GM12891 (cell line): ENCODE measurements at regions not wholly inside any gene's neighbourhood (a gene's known extent, or its start where the extent isn't known, plus 50 kb on each side); places are given as distances from the start of the nearest gene placed in this dataset.

ENCODE experiments used
- PAX5 ChIP-seq: IDR thresholded peaks from 2 replicates; pipeline ENCODE4 v1.6.1; 2011; ENCODE audit warnings: low read length, moderate library complexity, mild to moderate bottlenecking; ENCODE audit not compliant: insufficient read depth, severe bottlenecking
- POLR2A ChIP-seq: IDR thresholded peaks from 2 replicates; pipeline ENCODE4 v1.6.1; 2011; ENCODE audit warnings: low read depth, low read length, control low read depth
- POLR2AphosphoS5 ChIP-seq: IDR thresholded peaks from 2 replicates; pipeline ENCODE4 v1.6.1; 2011; ENCODE audit warnings: low read depth, low read length, control low read depth
- POU2F2 ChIP-seq: IDR thresholded peaks from 2 replicates; pipeline ENCODE4 v1.6.1; 2011; ENCODE audit warnings: low read depth, mild to moderate bottlenecking, control low read depth, low read length, moderate library complexity
- SPI1 ChIP-seq: IDR thresholded peaks from 2 replicates; pipeline ENCODE4 v1.6.1; 2011; ENCODE audit warnings: low read depth, low read length, control low read depth
- TAF1 ChIP-seq: IDR thresholded peaks from 2 replicates; pipeline ENCODE4 v1.6.1; 2011; ENCODE audit warnings: low read depth, low read length, control low read depth

DNA sequence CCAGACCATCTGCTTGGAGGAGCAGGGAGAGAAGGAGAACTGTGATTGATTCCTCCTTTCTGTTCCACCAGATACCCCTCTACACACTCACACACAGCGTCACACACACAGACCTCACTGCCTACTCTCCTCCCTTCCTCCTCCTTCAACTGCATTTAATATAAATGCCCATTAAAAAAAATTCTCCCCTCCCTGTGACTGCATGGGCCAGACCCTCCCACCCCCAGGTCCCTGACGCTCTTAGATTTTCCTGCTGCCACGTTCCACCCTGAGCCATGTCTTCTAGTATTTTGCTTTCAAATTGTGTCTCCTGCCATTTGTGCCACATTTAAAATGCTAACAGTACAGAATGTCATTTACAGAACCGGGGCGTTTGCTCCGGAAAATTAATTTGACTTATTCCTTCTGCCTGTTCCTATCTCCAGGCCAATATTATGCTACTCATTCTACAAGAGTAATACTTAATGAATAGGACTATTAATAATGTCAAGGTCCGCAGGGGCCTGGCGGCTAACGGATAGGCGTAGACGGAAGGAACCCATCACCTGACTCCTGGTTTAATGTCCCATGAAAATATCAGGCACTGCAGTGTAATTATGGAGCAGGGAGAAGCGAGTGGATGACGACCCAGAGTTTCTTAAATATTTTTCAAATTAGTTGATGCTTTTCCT is 100.2 kb downstream of the MRM1 start:
- TF ChIP-seq POLR2AphosphoS5, result no peak
- no peak for TF ChIP-seq POLR2A
- no peak for TF ChIP-seq SPI1
- TF ChIP-seq TAF1, result no peak
- no peak for TF ChIP-seq PAX5
- TF ChIP-seq POU2F2, result no peak
